Ovary (tissue), 3 donors: ENCODE measurements at regions not wholly inside any gene's neighbourhood (a gene's known extent, or its start where the extent isn't known, plus 50 kb on each side); places are given as distances from the start of the nearest gene placed in this dataset.

Experiments
- POLR2A ChIP-seq: fragments of 450-650 bp; IDR thresholded peaks from one replicate; pipeline ENCODE4 v1.6.1; 2017; ENCODE audit warnings: antibody characterized with exemption, mild to moderate bottlenecking, moderate library complexity
- TF ChIP-seq, protein P1 (sequence below), 3 donors: fragments of 450-650 bp in 2 of 3; fragments of 200-600 bp in 1 of 3; IDR thresholded peaks; one replicate each; pipeline versions ENCODE4 v1.5.1 to v1.8.0; 2016 to 2022; ENCODE audit warnings: antibody characterized with exemption in 3 of 3, mild to moderate bottlenecking in 1 of 3
- donor health status: DM: no; HTN: no; CAD: no.

DNA sequence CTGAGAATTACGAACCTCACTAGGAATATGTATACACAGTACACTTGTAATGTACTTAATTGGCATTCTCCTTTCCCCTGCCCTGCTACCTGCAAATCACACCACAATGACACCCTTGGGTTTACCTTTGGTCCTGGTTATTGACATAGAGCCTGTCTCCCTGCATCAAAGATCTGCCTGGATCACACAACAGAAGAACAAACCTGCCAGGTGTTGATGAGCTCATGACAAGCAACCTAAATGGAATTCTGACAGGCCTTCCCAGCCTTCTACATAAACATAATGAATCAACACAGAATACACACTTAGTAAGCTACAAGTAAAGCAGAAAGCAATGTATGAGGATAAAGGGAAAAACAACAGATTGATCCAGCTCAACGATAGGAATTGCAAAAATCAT is 95.6 kb downstream of the HDGFL1 start:
- TF ChIP-seq, protein P1, sequence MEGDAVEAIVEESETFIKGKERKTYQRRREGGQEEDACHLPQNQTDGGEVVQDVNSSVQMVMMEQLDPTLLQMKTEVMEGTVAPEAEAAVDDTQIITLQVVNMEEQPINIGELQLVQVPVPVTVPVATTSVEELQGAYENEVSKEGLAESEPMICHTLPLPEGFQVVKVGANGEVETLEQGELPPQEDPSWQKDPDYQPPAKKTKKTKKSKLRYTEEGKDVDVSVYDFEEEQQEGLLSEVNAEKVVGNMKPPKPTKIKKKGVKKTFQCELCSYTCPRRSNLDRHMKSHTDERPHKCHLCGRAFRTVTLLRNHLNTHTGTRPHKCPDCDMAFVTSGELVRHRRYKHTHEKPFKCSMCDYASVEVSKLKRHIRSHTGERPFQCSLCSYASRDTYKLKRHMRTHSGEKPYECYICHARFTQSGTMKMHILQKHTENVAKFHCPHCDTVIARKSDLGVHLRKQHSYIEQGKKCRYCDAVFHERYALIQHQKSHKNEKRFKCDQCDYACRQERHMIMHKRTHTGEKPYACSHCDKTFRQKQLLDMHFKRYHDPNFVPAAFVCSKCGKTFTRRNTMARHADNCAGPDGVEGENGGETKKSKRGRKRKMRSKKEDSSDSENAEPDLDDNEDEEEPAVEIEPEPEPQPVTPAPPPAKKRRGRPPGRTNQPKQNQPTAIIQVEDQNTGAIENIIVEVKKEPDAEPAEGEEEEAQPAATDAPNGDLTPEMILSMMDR (IDR thresholded peaks at IDR 0.05) = no peak
- no peak for TF ChIP-seq POLR2A
